Sigmoid colon (tissue), 6 donors: ENCODE measurements at regions not wholly inside any gene's neighbourhood (a gene's known extent, or its start where the extent isn't known, plus 50 kb on each side); places are given as distances from the start of the nearest gene placed in this dataset.

Experiments used
- DNase-seq: peaks from one replicate; pipeline ENCODE4 v3.0.0-alpha.2; 2019
- H3K27ac ChIP-seq, 4 donors: fragments of 200-600 bp; sonication (generic); one replicate each; pipeline ENCODE4 v1.5.1; 2016 to 2019; ENCODE audit warnings: mild to moderate bottlenecking in 1 of 4
- H3K27me3 ChIP-seq, 3 donors: fragments of 200-600 bp; sonication (generic); one replicate each; pipeline ENCODE4 v1.5.1; 2019; ENCODE audit warnings: mild to moderate bottlenecking in 1 of 3
- H3K36me3 ChIP-seq, 4 donors: fragments of 200-600 bp; sonication (generic); one replicate each; pipeline ENCODE4 v1.5.1; 2016 to 2019
- H3K4me1 ChIP-seq, 4 donors: fragments of 200-600 bp; sonication (generic); one replicate each; pipeline ENCODE4 v1.5.1; 2017 to 2019
- H3K4me3 ChIP-seq, 4 donors: fragments of 200-600 bp; sonication (generic); one replicate each; pipeline ENCODE4 v1.5.1; 2017 to 2019; ENCODE audit warnings: mild to moderate bottlenecking in 2 of 4, moderate library complexity in 1 of 4
- H3K9me3 ChIP-seq, 4 donors: fragments of 200-600 bp in 3 of 4; sonication (generic) in 3 of 4; one replicate each; pipeline versions ENCODE4 v1.5.1 to v1.6.1; 2013 to 2019
- EP300 ChIP-seq, 4 donors: sonication (generic); formaldehyde crosslinking; IDR thresholded peaks; one replicate each; pipeline ENCODE4 v1.6.1; 2017; ENCODE audit warnings: antibody characterized with exemption in 4 of 4
- POLR2A ChIP-seq, 2 donors: fragments of 450-650 bp; IDR thresholded peaks; one replicate each; pipeline ENCODE4 v1.6.1; 2016; ENCODE audit warnings: antibody characterized with exemption in 2 of 2, mild to moderate bottlenecking in 2 of 2, moderate library complexity in 2 of 2
- POLR2AphosphoS5 ChIP-seq, 4 donors: sonication (generic); formaldehyde crosslinking; IDR thresholded peaks; one replicate each; pipeline ENCODE4 v1.6.1; 2017; ENCODE audit warnings: antibody characterized with exemption in 4 of 4
- WGBS, 2 donors: extraction: QIAGEN DNeasy Blood & Tissue Kit; methylation state at CpG; one replicate each; pipeline ENCODE4 v1.1.7; 2013; 5-methylcytosine and 5-hydroxymethylcytosine counted together
- intact Hi-C: fragments of 100-400 bp; cut with DNase I; formaldehyde crosslinking; loops from one replicate; pipeline ENCODE4 v1.15.1; 2023
- TF ChIP-seq, protein P1 (sequence below), 4 experiments: fragments of 450-650 bp in 3 of 4; fragments of 200-600 bp in 1 of 4; IDR thresholded peaks; one replicate each; pipeline ENCODE4 v1.5.1; 2016 to 2019; ENCODE audit warnings: antibody characterized with exemption in 4 of 4, mild to moderate bottlenecking in 3 of 4, moderate library complexity in 2 of 4
- donor health status: healthy with polysubstance abuse.
- donor health status: healthy.

DNA sequence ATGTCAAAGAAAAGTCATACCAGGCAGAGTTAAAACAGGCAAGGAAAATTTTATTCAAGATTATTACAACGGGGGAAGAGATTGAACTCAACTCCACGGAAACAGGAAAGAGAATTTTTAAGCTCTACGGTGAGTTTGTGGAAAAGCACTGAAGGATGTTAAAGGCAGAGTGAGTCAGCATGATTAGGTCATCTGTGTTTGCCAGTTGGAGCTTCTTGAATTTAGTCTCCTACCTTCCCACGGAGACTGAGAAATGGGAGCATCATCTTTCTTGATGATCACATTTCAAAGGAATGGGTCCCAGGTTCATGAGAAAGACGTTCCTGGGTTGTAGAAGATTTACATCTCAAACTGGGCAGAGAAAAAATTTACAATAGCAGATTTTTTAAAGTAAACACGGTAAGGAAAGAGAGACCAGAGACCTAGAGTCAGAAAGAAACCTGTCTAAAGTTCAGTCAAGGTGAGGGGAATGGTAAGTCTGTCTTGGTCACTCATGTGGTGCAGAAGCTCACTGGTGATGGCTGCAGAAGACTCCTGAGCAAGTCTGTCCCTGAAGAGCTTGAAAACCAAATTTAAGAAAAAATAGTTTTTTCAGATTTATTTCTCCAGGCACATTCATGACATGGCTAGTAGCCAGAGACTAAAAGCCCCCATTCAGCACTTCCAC is 516.9 kb upstream of the LRRN3 start:
- H3K27me3 ChIP-seq = no peaks in the 10 kb centered on the region
- no peak overlapping the region for H3K4me3 ChIP-seq
- H3K9me3 ChIP-seq = no peaks in the 10 kb centered on the region
- WGBS, 2 donors = 78 to 81% methylated on average over 6 of the region's 6 CpGs
- TF ChIP-seq POLR2AphosphoS5 (IDR thresholded peaks at IDR 0.05) = no peak
- TF ChIP-seq, protein P1, sequence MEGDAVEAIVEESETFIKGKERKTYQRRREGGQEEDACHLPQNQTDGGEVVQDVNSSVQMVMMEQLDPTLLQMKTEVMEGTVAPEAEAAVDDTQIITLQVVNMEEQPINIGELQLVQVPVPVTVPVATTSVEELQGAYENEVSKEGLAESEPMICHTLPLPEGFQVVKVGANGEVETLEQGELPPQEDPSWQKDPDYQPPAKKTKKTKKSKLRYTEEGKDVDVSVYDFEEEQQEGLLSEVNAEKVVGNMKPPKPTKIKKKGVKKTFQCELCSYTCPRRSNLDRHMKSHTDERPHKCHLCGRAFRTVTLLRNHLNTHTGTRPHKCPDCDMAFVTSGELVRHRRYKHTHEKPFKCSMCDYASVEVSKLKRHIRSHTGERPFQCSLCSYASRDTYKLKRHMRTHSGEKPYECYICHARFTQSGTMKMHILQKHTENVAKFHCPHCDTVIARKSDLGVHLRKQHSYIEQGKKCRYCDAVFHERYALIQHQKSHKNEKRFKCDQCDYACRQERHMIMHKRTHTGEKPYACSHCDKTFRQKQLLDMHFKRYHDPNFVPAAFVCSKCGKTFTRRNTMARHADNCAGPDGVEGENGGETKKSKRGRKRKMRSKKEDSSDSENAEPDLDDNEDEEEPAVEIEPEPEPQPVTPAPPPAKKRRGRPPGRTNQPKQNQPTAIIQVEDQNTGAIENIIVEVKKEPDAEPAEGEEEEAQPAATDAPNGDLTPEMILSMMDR (IDR thresholded peaks at IDR 0.05) = no peak
- TF ChIP-seq POLR2A (IDR thresholded peaks at IDR 0.05) = no peak
- TF ChIP-seq EP300 (IDR thresholded peaks at IDR 0.05) = no peak
- intact Hi-C loops = no loop called here
- no peak overlapping the region for H3K27ac ChIP-seq
- H3K4me1 ChIP-seq = peaks cover 0 to 7% (median 0%) of the 10 kb centered on the region in 4 donors
- DNase-seq = no peak
- no peaks in the 10 kb centered on the region for H3K36me3 ChIP-seq

DNA sequence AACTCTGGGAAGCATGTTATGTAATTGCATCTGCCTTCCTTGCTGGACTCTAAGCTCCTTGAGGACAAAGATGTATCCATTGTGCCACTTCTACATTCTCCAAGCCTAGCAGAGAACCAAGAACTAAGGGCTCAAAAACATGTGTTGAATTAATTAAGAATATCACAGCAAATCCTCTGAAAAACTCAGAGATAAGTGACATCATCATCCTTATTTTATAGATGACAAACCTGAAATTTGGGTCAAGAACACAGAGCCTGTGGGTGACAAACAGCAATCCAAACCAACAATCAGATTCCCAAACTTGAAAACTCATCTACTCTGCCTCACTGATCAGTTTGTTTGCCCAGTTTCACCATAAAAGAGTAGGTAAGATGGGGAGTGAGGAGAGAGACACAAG is 503.6 kb upstream of the LRRN3 start:
- no peaks in the 10 kb centered on the region for H3K4me1 ChIP-seq
- no peak for DNase-seq
- intact Hi-C loops = no loop called here
- no peaks in the 10 kb centered on the region for H3K36me3 ChIP-seq
- TF ChIP-seq POLR2AphosphoS5 (IDR thresholded peaks at IDR 0.05) (no peak), POLR2A (IDR thresholded peaks at IDR 0.05) (no peak), EP300 (IDR thresholded peaks at IDR 0.05) (no peak)
- TF ChIP-seq, protein P1 (IDR thresholded peaks at IDR 0.05) = no peak
- H3K27ac ChIP-seq = no peak overlapping the region
- no peaks in the 10 kb centered on the region for H3K9me3 ChIP-seq
- no peak overlapping the region for H3K4me3 ChIP-seq
- no peaks in the 10 kb centered on the region for H3K27me3 ChIP-seq

DNA sequence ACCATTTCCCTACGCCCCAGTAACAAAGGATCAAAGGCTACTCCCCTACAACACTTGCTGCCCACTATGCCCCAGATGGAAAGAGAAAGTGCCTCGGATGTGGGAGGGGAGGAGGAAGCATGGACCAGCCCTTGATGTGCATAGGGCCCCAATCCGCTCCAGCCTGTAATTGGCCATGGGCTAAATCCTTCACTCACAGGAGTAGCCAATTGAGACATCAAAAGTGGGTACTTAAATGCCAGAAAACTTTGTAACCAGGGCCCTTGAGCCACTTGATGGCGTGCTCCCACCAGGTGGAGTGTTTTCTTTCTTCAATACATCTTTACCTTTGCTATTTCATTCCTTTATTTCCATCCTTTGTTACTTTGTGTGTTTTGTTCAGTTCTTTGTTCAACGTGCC is 500.5 kb upstream of the LRRN3 start:
- TF ChIP-seq POLR2A (IDR thresholded peaks at IDR 0.05) (no peak), EP300 (IDR thresholded peaks at IDR 0.05) (no peak), POLR2AphosphoS5 (IDR thresholded peaks at IDR 0.05) (no peak)
- TF ChIP-seq, protein P1 (IDR thresholded peaks at IDR 0.05) = no peak
- no peak for DNase-seq
- 85 to 91% methylated on average over 5 of the region's 5 CpGs for WGBS, 2 donors
- no peak overlapping the region for H3K4me3 ChIP-seq
- H3K27ac ChIP-seq = no peak overlapping the region
- no peaks in the 10 kb centered on the region for H3K9me3 ChIP-seq
- H3K27me3 ChIP-seq = no peaks in the 10 kb centered on the region
- no peaks in the 10 kb centered on the region for H3K4me1 ChIP-seq
- intact Hi-C loops = no loop called here
- no peaks in the 10 kb centered on the region for H3K36me3 ChIP-seq

DNA sequence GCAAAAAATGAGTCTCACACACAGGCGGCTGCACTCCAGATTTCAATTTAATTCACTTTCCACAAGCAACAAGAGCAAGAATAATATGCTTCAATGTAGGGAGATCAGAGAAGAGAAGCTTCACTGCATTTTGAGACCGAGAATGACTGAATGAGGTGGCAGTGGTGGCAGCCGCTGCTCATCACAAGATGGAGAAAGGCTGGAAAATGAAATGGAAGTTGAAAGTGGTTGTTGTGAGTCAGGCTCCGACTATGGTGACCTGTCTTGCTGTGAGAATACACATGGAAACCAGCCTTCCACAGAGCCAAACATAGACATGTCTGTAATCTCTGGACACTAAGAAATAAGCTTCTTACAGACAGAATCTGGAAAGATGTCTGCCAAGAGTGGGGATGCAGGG is 499.6 kb upstream of the LRRN3 start:
- intact Hi-C loops = no loop called here
- TF ChIP-seq EP300 (IDR thresholded peaks at IDR 0.05) (no peak), POLR2A (IDR thresholded peaks at IDR 0.05) (no peak), POLR2AphosphoS5 (IDR thresholded peaks at IDR 0.05) (no peak)
- TF ChIP-seq, protein P1 (IDR thresholded peaks at IDR 0.05) = no peak

DNA sequence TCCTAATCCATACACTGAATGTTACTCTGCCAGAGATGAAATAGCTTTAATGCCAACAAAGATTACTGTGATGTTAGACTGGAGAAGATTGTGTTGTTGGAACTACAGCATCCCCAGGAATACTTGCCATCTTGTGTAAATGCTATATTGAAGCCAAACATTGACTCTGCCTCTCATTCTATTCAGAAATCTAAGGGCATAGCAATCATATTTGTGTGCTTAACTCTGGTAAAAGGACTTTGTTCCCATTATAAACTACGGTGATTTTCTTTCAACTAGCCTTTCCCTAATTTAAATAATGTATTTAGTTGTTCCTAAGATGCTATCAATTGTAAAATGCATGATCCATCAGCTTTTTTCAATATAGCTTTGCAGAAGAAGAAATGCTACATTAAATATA is 498.4 kb upstream of the LRRN3 start:
- intact Hi-C loops = no loop called here
- H3K36me3 ChIP-seq = no peaks in the 10 kb centered on the region
- H3K4me1 ChIP-seq = no peaks in the 10 kb centered on the region
- TF ChIP-seq POLR2AphosphoS5 (IDR thresholded peaks at IDR 0.05) (no peak), EP300 (IDR thresholded peaks at IDR 0.05) (no peak), POLR2A (IDR thresholded peaks at IDR 0.05) (no peak)
- TF ChIP-seq, protein P1 (IDR thresholded peaks at IDR 0.05) = no peak
- H3K27ac ChIP-seq = no peak overlapping the region
- no peaks in the 10 kb centered on the region for H3K27me3 ChIP-seq
- H3K4me3 ChIP-seq = no peak overlapping the region
- 14 to 33% methylated on average over 1 of the region's 1 CpG for WGBS, 2 donors
- no peak for DNase-seq
- H3K9me3 ChIP-seq = no peaks in the 10 kb centered on the region

More for the DNA sequence above, 499.6 kb upstream of the LRRN3 start:
- 88 to 92% methylated on average over 4 of the region's 4 CpGs for WGBS, 2 donors
- no peak overlapping the region for H3K27ac ChIP-seq
- H3K4me1 ChIP-seq = no peaks in the 10 kb centered on the region
- no peak for DNase-seq
- H3K27me3 ChIP-seq = no peaks in the 10 kb centered on the region
- H3K4me3 ChIP-seq = no peak overlapping the region
- no peaks in the 10 kb centered on the region for H3K36me3 ChIP-seq
- no peaks in the 10 kb centered on the region for H3K9me3 ChIP-seq
